GM21367 (cell line): ENCODE measurements at regions not wholly inside any gene's neighbourhood (a gene's known extent, or its start where the extent isn't known, plus 50 kb on each side); places are given as distances from the start of the nearest gene placed in this dataset.

Experiments used
- ATAC-seq: cut with Tn5 transposase; IDR thresholded peaks from one replicate; pipeline ENCODE4 v1.9.1; 2021; ENCODE audit not compliant: unreplicated experiment

GRCh38 chrX:130974323-130974722 lies 71.3 kb upstream of the ENOX2 start:
- no peak for ATAC-seq

- ATAC-seq, result peak; percentile 70
These were observed 72.9 kb upstream of the ENOX2 start for GRCh38 chrX:130975947-130976346.

- no peak for ATAC-seq
These were observed 76.3 kb upstream of the ARHGAP36 start for GRCh38 chrX:130981836-130982235.

- no peak for ATAC-seq
These were observed 73.4 kb upstream of the ARHGAP36 start for GRCh38 chrX:130984782-130985181.

GRCh38 chrX:130987241-130987640 lies 70.9 kb upstream of the ARHGAP36 start:
- ATAC-seq, result no peak

- no peak for ATAC-seq
These were observed 67.4 kb upstream of the ARHGAP36 start for GRCh38 chrX:130990723-130991122.

- ATAC-seq, result no peak
These were observed 63.5 kb upstream of the ARHGAP36 start for GRCh38 chrX:130994671-130995070.

GRCh38 chrX:130995439-130995838 lies 62.7 kb upstream of the ARHGAP36 start:
- no peak for ATAC-seq

- no peak for ATAC-seq
These were observed 60.8 kb upstream of the ARHGAP36 start for GRCh38 chrX:130997314-130997713.

GRCh38 chrX:130999360-130999759 lies 58.8 kb upstream of the ARHGAP36 start:
- ATAC-seq, result no peak
